ENCODE measurements at regions not wholly inside any gene's neighbourhood (a gene's known extent, or its start where the extent isn't known, plus 50 kb on each side); places are given as distances from the start of the nearest gene placed in this dataset.

GRCh38 chr1:58287894-58288623, 258.5 kb downstream of the OMA1 start:
- H3K4me3 ChIP-seq (ENCODE audit: low read depth, low read length) = no peak overlapping the region
- no peak for TF ChIP-seq CTCF (IDR thresholded peaks at IDR 0.05; ENCODE audit: borderline replicate concordance, insufficient read depth, low read depth, low read length)

- TF ChIP-seq CTCF (IDR thresholded peaks at IDR 0.05; ENCODE audit: borderline replicate concordance, insufficient read depth, low read depth, low read length) = no peak
- no peak overlapping the region for H3K4me3 ChIP-seq (ENCODE audit: low read depth, low read length)
These were observed 262.4 kb downstream of the OMA1 start for GRCh38 chr1:58284225-58284510.

- TF ChIP-seq CTCF (IDR thresholded peaks at IDR 0.05; ENCODE audit: borderline replicate concordance, insufficient read depth, low read depth, low read length) = no peak
- no peak overlapping the region for H3K4me3 ChIP-seq (ENCODE audit: low read depth, low read length)
These were observed 262.9 kb downstream of the OMA1 start for GRCh38 chr1:58283388-58284224.

- no peak for TF ChIP-seq CTCF (IDR thresholded peaks at IDR 0.05; ENCODE audit: borderline replicate concordance, insufficient read depth, low read depth, low read length)
- H3K4me3 ChIP-seq (ENCODE audit: low read depth, low read length) = no peak overlapping the region
These were observed 263.7 kb downstream of the OMA1 start for GRCh38 chr1:58282623-58283387.

- no peak for TF ChIP-seq CTCF (IDR thresholded peaks at IDR 0.05; ENCODE audit: borderline replicate concordance, insufficient read depth, low read depth, low read length)
- H3K4me3 ChIP-seq (ENCODE audit: low read depth, low read length) = no peak overlapping the region
These were observed 280.3 kb downstream of the OMA1 start for GRCh38 chr1:58266242-58266641.

- H3K4me3 ChIP-seq (ENCODE audit: low read depth, low read length) = no peak overlapping the region
- no peak for TF ChIP-seq CTCF (IDR thresholded peaks at IDR 0.05; ENCODE audit: borderline replicate concordance, insufficient read depth, low read depth, low read length)
These were observed 282.1 kb downstream of the OMA1 start for GRCh38 chr1:58264462-58264861.
